Stimulated activated CD8-positive, alpha-beta memory T cell treated with anti-CD3 and anti-CD28 coated beads, Interleukin-4, amount 100 ng/mL, for 1 hour (primary cell): ENCODE measurements at regions not wholly inside any gene's neighbourhood (a gene's known extent, or its start where the extent isn't known, plus 50 kb on each side); places are given as distances from the start of the nearest gene placed in this dataset.

ENCODE experiments used
- DNase-seq, 2 donors: peaks; one replicate each; pipeline ENCODE4 v3.0.0-alpha.2; 2020; ENCODE audit warnings: low read depth in 2 of 2, low spot score in 1 of 2

- DNase-seq = no peak
Measured at GRCh38 chr18:43635397-43635796, 358.1 kb upstream of the SYT4 start.

DNA sequence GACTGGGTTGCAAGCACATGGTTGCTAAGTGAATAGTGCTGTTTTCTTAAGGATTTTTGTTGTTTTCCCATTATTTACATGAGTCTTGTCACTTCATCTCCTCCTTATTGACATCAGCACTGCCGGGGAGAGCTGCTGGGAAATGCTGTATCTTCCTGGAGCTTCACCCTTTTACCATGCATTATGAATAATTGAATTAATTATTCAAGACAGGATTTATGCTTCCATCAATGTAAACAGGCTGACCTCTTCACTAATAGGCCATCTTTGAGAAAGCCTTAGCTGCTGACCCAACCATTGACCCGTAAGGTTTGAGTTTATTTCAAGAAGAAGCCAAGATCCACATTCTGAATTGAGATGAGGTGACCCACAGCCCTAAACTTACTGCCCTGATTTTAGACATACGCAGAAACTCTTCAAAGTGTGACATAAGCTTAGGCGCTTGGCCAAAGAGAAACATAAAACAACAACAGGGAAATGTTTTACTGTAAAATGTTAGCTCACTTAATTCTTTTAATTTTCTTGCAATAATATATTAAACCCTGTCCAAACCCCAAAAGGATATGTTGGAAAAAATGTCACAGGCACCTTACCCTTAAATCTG, 365.5 kb upstream of the SYT4 start:
- DNase-seq = no peak

GRCh38 chr18:43648002-43648401, 370.7 kb upstream of the SYT4 start:
- no peak for DNase-seq

DNA sequence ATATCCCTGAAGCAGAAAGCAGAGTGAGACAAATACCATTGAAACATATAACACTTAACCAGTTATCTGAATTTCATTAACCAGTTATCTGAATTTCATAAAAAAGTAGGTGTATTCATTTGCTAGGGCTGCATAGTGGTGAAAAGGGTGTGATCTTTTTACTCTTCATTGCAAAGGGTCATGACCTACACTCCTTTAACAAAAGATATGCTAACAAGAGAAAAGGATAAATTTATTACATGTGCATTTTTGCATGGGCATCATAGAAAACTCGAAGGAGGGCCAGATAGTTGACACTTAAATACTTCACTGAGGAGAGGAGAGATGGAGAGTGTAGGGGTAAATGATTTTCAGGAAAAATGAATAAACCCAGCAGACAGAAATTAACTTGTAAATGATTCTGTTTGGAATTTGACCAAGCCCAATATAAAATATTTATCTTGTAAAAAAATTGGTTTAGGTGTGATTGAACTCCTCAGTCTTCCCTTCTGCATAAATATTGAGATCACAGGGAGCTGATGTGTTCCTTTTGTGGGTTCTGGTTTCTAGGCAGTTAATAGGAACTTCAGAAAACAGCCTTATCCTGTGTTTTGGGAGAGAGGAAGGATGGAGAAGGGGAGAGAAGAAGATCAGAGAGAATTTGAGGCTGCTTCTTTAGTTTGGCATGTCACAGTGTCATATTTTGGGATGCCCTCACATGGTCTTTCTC, 372.5 kb upstream of the SYT4 start:
- DNase-seq = no peak

- DNase-seq = no peak
Measured at GRCh38 chr18:43650426-43650825, 373.1 kb upstream of the SYT4 start.

- no peak for DNase-seq
Measured at GRCh38 chr18:43651057-43651456, 373.8 kb upstream of the SYT4 start.

GRCh38 chr18:43656547-43656946, 379.3 kb upstream of the SYT4 start:
- no peak for DNase-seq

DNA sequence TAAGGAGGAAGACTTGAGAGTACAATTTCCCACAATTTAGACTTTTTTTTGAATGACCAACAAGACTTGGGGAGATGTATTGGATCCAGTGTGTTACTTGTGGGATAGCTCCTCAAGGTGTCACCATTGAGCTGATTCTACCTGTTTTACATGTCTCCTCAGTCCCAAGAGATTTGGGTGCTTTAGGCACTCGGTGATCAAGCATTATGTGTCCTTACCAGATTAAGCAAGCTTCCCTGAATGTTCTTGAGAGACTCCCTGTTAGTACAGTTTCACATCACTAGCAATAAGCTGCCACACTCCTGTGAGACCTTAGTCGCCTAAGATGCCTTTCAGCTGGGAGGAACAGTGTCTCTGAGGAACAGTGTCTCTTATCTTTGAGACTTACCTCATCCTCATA, 384.3 kb upstream of the SYT4 start:
- DNase-seq = no peak

- no peak for DNase-seq
Measured at GRCh38 chr18:43662657-43663056, 385.4 kb upstream of the SYT4 start.

GRCh38 chr18:43663159-43663558, 385.9 kb upstream of the SYT4 start:
- no peak for DNase-seq

- DNase-seq = no peak
Measured at GRCh38 chr18:43664487-43665008, 387.3 kb upstream of the SYT4 start.

- DNase-seq = no peak
Measured at GRCh38 chr18:43665105-43665788, 388.0 kb upstream of the SYT4 start.

- DNase-seq = no peak
Measured at GRCh38 chr18:43668866-43669265, 391.6 kb upstream of the SYT4 start.

DNA sequence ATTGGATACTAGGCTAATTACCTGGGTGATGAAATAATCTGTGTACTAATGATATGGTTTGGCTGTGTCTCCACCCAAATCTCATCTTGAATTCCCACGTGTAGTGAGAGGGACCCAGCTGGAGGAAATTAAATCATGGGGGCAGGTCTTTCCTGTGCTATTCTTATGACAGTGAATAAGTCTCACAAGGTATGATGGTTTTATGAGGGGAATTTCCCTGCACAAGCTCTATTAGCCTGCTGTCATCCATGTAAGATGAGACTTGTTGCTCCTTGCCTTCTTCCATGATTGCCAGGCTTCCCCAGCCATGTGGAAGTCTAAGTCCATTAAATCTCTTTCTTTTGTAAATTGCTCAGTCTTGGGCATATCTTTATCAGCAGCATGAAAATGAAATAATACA, 394.1 kb upstream of the SYT4 start:
- DNase-seq = no peak

- DNase-seq = no peak
Measured at GRCh38 chr18:43680096-43680495, 402.8 kb upstream of the SYT4 start.

DNA sequence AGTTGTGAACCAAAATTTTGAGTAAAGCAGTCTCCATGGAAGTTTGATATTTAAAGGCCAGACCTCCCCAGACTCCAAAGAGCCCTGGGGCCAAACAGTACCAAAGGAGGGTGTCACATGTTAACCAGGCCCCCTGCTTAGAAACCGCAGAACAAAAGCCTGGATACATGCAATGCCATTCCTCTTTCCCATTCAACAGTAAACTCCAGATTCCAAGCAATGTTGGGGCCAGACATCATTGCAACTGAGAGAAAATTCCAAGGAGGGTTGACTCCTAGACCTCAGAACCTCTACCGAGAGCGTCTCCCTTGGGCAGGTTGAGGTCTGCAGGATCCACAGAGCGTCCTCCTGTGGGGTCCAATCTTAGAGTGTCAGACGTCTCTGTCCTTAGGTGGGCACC, 404.4 kb upstream of the SYT4 start:
- DNase-seq = no peak

- no peak for DNase-seq
Measured at GRCh38 chr18:43682196-43682595, 404.9 kb upstream of the SYT4 start.

DNA sequence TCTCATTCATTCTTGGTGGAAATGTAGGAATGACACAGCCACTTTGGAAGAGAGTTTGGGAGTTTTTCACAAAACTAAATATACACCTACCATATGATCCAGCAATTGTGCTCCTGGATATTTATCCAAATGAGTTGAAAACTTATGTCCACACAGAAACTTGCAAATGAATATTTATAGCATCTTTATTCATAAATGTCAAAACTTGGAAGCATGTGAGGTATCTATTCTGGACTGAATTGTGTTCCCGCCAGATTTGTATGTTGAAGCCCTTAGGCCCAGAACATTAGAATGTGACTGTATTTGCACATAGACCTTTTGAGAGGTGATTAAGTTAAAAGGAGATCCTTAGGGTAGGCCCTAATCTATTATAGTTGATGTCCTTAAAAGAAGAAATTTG, 409.4 kb upstream of the SYT4 start:
- no peak for DNase-seq

GRCh38 chr18:43692099-43692690, 414.9 kb upstream of the SYT4 start:
- DNase-seq = no peak

- no peak for DNase-seq
Measured at GRCh38 chr18:43702399-43702798, 425.1 kb upstream of the SYT4 start.

DNA sequence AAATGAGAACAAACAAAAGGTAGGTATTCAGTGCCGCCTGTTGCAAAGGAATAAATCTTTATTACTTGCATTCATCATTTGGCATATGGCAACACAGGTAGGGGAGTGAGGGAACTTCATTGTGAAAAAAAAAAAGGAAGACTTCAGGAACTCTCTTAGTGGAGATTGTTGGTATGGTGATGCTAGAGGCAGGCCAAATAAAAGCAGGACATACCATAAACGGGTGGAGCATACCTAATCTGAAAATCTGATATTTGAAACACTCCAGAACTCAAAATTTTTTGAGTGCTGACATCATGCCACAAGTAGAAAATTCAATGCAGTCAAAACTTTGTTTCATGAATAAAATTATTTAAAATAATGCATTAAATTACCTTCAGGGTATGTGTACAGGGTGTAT, 425.8 kb upstream of the SYT4 start:
- DNase-seq = no peak

DNA sequence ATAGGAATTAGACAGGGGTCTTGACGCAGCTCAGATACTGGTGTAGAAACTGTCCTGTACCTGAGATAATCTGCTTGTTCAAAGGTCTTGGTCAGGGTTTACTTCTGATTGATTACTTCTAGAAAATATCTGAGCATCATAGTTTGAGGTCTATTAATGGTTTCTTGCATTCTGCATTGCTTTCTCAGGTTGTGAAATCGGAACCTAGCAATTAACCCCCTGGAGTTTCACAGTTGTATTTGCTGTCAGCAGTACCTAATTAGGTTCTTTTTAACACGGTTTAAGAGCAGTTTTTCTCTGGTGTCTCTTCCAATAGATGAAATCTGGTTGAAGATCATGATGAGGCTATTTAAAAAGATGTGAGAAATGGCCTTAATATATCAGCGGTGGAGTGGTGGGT, 428.6 kb upstream of the SYT4 start:
- DNase-seq = no peak
